ENCODE measurements at regions not wholly inside any gene's neighbourhood (a gene's known extent, or its start where the extent isn't known, plus 50 kb on each side); places are given as distances from the start of the nearest gene placed in this dataset.

DNA sequence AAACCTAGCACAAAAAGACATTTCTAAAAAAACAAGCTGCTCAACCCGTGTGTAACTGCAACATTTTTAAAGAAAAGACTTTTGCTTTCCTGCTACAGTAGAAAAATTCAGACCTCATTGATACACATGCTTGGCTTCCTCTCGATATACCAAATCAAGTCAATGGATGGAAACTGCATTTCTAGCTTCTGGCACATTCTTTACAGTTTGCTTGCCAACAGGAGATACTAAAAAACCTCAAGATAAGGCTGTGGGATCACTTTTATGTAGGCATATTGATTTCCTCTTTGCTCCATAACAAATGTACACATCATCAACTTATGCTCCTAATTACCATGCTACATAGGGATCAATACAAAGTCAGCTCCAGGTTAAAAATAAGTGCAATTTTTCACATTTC, 178.4 kb downstream of the SIPA1L2 start:
- intact Hi-C loops (cut with DNase I): no loop called here
- WGBS: 87% methylated on average over 2 of the region's 2 CpGs

GRCh38 chr1:232450615-232451014, 179.3 kb downstream of the SIPA1L2 start:
- intact Hi-C loops (cut with DNase I): no loop called here
- TF ChIP-seq POLR2A (IDR thresholded peaks at IDR 0.05; ENCODE audit: low read depth) (no peak), CTCF (IDR thresholded peaks at IDR 0.05) (no peak), EP300 (IDR thresholded peaks at IDR 0.05) (no peak), POLR2AphosphoS5 (IDR thresholded peaks at IDR 0.05) (no peak)
- WGBS: 100% methylated on average over 1 of the region's 1 CpG
- Histone ChIP-seq H3K4me1 (peaks cover 9 to 17% (median 14%) of the 10 kb centered on the region in 4 donors), H3K4me3 (no peak overlapping the region), H3K9me3 (no peaks in the 10 kb centered on the region), H3K27ac (replicated peaks in 1 of 4) (no peak overlapping the region), H3K36me3 (peaks cover 0 to 4% (median 1%) of the 10 kb centered on the region in 4 donors), H3K27me3 (no peaks in the 10 kb centered on the region)
- DNase-seq (ENCODE audit: extremely low spot score): no peak

More for the DNA sequence above, 178.4 kb downstream of the SIPA1L2 start:
- Histone ChIP-seq H3K9me3 (no peaks in the 10 kb centered on the region), H3K36me3 (no peaks in the 10 kb centered on the region), H3K27me3 (no peaks in the 10 kb centered on the region), H3K4me3 (no peak overlapping the region), H3K4me1 (peaks cover 9 to 17% (median 15%) of the 10 kb centered on the region in 4 donors), H3K27ac (replicated peaks in 1 of 4) (no peak overlapping the region)
- no peak for DNase-seq (ENCODE audit: extremely low spot score)
- TF ChIP-seq CTCF (IDR thresholded peaks at IDR 0.05) (no peak), POLR2AphosphoS5 (IDR thresholded peaks at IDR 0.05) (no peak), POLR2A (IDR thresholded peaks at IDR 0.05; ENCODE audit: low read depth) (no peak), EP300 (IDR thresholded peaks at IDR 0.05) (no peak)

- no peak for TF ChIP-seq POLR2A (IDR thresholded peaks at IDR 0.05; ENCODE audit: low read depth)
- no peak for DNase-seq (ENCODE audit: extremely low spot score)
- peaks cover 0 to 31% (median 17%) of the 10 kb centered on the region in 4 donors for H3K36me3 ChIP-seq
- H3K4me3 ChIP-seq: no peak overlapping the region
- 90% methylated on average over 2 of the region's 2 CpGs for WGBS
- peaks cover 0 to 3% (median under 1%) of the 10 kb centered on the region in 4 donors for H3K4me1 ChIP-seq
- no peak overlapping the region for H3K27ac ChIP-seq (replicated peaks in 1 of 4)
- H3K27me3 ChIP-seq: no peaks in the 10 kb centered on the region
- intact Hi-C loops (cut with DNase I): loop anchor here (10.0 kb wide), 1 partner anchor 582 kb away; no protein-coding TSS in a partner anchor
- H3K9me3 ChIP-seq: no peaks in the 10 kb centered on the region
Measured at GRCh38 chr1:232447125-232447524, 182.8 kb downstream of the SIPA1L2 start.

- no peaks in the 10 kb centered on the region for H3K4me1 ChIP-seq
- H3K27me3 ChIP-seq: no peaks in the 10 kb centered on the region
- DNase-seq (ENCODE audit: extremely low spot score): peak; percentile 53
- intact Hi-C loops (cut with DNase I): loop anchor here (10.0 kb wide), 1 partner anchor 581 kb away; no protein-coding TSS in a partner anchor
- TF ChIP-seq EP300 (IDR thresholded peaks at IDR 0.05) (no peak), POLR2AphosphoS5 (IDR thresholded peaks at IDR 0.05) (no peak), POLR2A (IDR thresholded peaks at IDR 0.05; ENCODE audit: low read depth) (no peak), CTCF (IDR thresholded peaks at IDR 0.05) (no peak)
- no peak overlapping the region for H3K27ac ChIP-seq (replicated peaks in 1 of 4)
- WGBS: 97% methylated on average over 23 of the region's 24 CpGs
- no peak overlapping the region for H3K4me3 ChIP-seq
- peaks cover 3 to 47% (median 32%) of the 10 kb centered on the region in 4 donors for H3K36me3 ChIP-seq
- H3K9me3 ChIP-seq: no peaks in the 10 kb centered on the region
Measured at GRCh38 chr1:232445361-232446106, 184.4 kb downstream of the SIPA1L2 start.

- no peaks in the 10 kb centered on the region for H3K27me3 ChIP-seq
- peaks cover 2 to 3% (median 3%) of the 10 kb centered on the region in 4 donors for H3K4me1 ChIP-seq
- H3K27ac ChIP-seq (replicated peaks in 1 of 4): no peak overlapping the region
- TF ChIP-seq CTCF (IDR thresholded peaks at IDR 0.05) (no peak), EP300 (IDR thresholded peaks at IDR 0.05) (no peak), POLR2A (IDR thresholded peaks at IDR 0.05; ENCODE audit: low read depth) (no peak), POLR2AphosphoS5 (IDR thresholded peaks at IDR 0.05) (no peak)
- 88% methylated on average over 7 of the region's 7 CpGs for WGBS
- intact Hi-C loops (cut with DNase I): loop anchor here (10.0 kb wide), 1 partner anchor 579 kb away; no protein-coding TSS in a partner anchor
- H3K36me3 ChIP-seq: peaks cover 15 to 69% (median 53%) of the 10 kb centered on the region in 4 donors
- no peaks in the 10 kb centered on the region for H3K9me3 ChIP-seq
- no peak overlapping the region for H3K4me3 ChIP-seq
- DNase-seq (ENCODE audit: extremely low spot score): no peak
Measured at GRCh38 chr1:232443372-232443771, 186.6 kb downstream of the SIPA1L2 start.

Measured in esophagus muscularis mucosa (tissue), 4 donors.